Body of pancreas (tissue), 4 donors: ENCODE measurements at regions not wholly inside any gene's neighbourhood (a gene's known extent, or its start where the extent isn't known, plus 50 kb on each side); places are given as distances from the start of the nearest gene placed in this dataset.

Source experiments
- POLR2A ChIP-seq, 3 donors: fragments of 450-650 bp; IDR thresholded peaks; one replicate each; pipeline ENCODE4 v1.6.1; 2016; ENCODE audit warnings: antibody characterized with exemption in 3 of 3, mild to moderate bottlenecking in 2 of 3
- TF ChIP-seq, protein P1 (sequence below), 7 experiments: fragments of 450-650 bp in 4 of 7; fragments of 200-600 bp in 3 of 7; sonication (generic) in 3 of 7; IDR thresholded peaks; one replicate each; pipeline ENCODE4 v1.5.1; 2016 to 2019; ENCODE audit warnings: antibody characterized with exemption in 7 of 7

DNA sequence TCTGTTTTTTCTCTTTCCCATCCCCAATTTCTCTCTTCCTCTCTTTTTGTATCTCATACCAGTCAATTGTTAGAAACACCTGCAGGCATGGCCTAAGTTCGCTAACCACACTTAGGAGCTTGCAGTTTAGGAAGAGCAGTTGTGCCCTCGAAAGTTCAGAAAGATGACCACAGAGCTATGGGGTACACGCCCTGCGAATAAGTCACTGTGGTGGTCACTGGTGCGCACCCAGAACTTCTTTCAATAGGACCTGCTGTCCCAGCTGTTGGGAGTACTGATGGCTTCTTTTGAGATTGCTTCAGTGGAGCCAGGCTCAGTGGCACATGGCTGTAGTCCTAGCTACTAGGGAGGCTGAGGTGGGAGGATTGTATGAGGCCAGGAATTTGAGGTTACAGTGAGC, 362.8 kb upstream of the TMTC1 start:
- TF ChIP-seq, protein P1, sequence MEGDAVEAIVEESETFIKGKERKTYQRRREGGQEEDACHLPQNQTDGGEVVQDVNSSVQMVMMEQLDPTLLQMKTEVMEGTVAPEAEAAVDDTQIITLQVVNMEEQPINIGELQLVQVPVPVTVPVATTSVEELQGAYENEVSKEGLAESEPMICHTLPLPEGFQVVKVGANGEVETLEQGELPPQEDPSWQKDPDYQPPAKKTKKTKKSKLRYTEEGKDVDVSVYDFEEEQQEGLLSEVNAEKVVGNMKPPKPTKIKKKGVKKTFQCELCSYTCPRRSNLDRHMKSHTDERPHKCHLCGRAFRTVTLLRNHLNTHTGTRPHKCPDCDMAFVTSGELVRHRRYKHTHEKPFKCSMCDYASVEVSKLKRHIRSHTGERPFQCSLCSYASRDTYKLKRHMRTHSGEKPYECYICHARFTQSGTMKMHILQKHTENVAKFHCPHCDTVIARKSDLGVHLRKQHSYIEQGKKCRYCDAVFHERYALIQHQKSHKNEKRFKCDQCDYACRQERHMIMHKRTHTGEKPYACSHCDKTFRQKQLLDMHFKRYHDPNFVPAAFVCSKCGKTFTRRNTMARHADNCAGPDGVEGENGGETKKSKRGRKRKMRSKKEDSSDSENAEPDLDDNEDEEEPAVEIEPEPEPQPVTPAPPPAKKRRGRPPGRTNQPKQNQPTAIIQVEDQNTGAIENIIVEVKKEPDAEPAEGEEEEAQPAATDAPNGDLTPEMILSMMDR (IDR thresholded peaks at IDR 0.05): no peak
- TF ChIP-seq POLR2A (IDR thresholded peaks at IDR 0.05): no peak
